ENCODE measurements at regions not wholly inside any gene's neighbourhood (a gene's known extent, or its start where the extent isn't known, plus 50 kb on each side); places are given as distances from the start of the nearest gene placed in this dataset.

GRCh38 chr12:61739925-61740324 lies 520.3 kb upstream of the USP15 start:
- TF ChIP-seq, protein P1, sequence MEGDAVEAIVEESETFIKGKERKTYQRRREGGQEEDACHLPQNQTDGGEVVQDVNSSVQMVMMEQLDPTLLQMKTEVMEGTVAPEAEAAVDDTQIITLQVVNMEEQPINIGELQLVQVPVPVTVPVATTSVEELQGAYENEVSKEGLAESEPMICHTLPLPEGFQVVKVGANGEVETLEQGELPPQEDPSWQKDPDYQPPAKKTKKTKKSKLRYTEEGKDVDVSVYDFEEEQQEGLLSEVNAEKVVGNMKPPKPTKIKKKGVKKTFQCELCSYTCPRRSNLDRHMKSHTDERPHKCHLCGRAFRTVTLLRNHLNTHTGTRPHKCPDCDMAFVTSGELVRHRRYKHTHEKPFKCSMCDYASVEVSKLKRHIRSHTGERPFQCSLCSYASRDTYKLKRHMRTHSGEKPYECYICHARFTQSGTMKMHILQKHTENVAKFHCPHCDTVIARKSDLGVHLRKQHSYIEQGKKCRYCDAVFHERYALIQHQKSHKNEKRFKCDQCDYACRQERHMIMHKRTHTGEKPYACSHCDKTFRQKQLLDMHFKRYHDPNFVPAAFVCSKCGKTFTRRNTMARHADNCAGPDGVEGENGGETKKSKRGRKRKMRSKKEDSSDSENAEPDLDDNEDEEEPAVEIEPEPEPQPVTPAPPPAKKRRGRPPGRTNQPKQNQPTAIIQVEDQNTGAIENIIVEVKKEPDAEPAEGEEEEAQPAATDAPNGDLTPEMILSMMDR (conservative IDR thresholded peaks at IDR 0.05; ENCODE audit: low read length), result no peak
- no peak for TF ChIP-seq EZH2phosphoT487 (IDR thresholded peaks at IDR 0.05; ENCODE audit: borderline replicate concordance, low read depth, low read length)

Data from OCI-LY7 (cell line).